ENCODE measurements at regions not wholly inside any gene's neighbourhood (a gene's known extent, or its start where the extent isn't known, plus 50 kb on each side); places are given as distances from the start of the nearest gene placed in this dataset.
A peak's percentile ranks its signal among the peaks of the same experiment; 100 is the strongest.

DNA sequence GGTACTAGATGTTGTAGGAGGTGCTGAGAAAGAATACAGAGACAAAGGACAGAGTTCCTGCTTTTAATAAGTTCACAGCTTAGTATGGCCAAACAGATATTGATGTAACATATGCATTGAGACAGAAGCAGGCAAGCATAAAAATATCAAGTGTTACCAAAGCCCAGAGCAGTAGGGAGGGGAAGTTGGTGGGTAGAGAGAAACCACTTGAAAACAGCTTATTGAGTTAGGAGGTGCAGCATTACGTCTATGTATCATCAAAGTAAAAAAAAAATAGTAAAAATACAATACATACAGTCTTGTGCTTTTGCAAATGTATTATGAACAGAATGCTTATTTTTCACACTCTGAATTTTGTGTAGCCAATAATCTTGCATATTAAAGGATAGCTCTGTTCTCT lies 441.8 kb upstream of the SGCD start:
- intact Hi-C loops (cut with DNase I), result no loop called here
- Histone ChIP-seq H3K9ac (ENCODE audit: low read length in 3 of 3) (no peak overlapping the region), H3K4me1 (ENCODE audit: control insufficient read depth in 2 of 3, insufficient read depth in 2 of 3, low read depth in 1 of 3, low read length in 3 of 3) (no peaks in the 10 kb centered on the region), H3K9me3 (ENCODE audit: control insufficient read depth in 2 of 3, insufficient read depth in 1 of 3, low read length in 3 of 3) (peaks cover 0 to 5% (median 0%) of the 10 kb centered on the region in 3 donors), H3K4me3 (ENCODE audit: low read length in 3 of 3) (no peak overlapping the region), H3K27ac (ENCODE audit: low read depth in 2 of 2, low read length in 2 of 2) (no peak overlapping the region), H3K36me3 (ENCODE audit: control insufficient read depth in 2 of 3, insufficient read depth in 3 of 3, low read length in 3 of 3) (no peaks in the 10 kb centered on the region), H3K27me3 (ENCODE audit: control insufficient read depth, insufficient read depth, low read length) (no peaks in the 10 kb centered on the region)
- TF ChIP-seq, protein P1, sequence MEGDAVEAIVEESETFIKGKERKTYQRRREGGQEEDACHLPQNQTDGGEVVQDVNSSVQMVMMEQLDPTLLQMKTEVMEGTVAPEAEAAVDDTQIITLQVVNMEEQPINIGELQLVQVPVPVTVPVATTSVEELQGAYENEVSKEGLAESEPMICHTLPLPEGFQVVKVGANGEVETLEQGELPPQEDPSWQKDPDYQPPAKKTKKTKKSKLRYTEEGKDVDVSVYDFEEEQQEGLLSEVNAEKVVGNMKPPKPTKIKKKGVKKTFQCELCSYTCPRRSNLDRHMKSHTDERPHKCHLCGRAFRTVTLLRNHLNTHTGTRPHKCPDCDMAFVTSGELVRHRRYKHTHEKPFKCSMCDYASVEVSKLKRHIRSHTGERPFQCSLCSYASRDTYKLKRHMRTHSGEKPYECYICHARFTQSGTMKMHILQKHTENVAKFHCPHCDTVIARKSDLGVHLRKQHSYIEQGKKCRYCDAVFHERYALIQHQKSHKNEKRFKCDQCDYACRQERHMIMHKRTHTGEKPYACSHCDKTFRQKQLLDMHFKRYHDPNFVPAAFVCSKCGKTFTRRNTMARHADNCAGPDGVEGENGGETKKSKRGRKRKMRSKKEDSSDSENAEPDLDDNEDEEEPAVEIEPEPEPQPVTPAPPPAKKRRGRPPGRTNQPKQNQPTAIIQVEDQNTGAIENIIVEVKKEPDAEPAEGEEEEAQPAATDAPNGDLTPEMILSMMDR (IDR thresholded peaks at IDR 0.05; ENCODE audit: borderline replicate concordance, extremely low read depth, insufficient read depth), result no peak
- no peak for FAIRE-seq
- no peak for DNase-seq

GRCh38 chr5:155886311-155887031 lies 440.5 kb upstream of the SGCD start:
- H3K9me3 ChIP-seq (ENCODE audit: control insufficient read depth in 2 of 3, insufficient read depth in 1 of 3, low read length in 3 of 3), result peaks cover 0 to 5% (median 0%) of the 10 kb centered on the region in 3 donors
- no peaks in the 10 kb centered on the region for H3K27me3 ChIP-seq (ENCODE audit: control insufficient read depth, insufficient read depth, low read length)
- intact Hi-C loops (cut with DNase I), result no loop called here
- FAIRE-seq (no peak), DNase-seq (peak in 1 of 5 donors; percentile 44)
- H3K27ac ChIP-seq (ENCODE audit: low read depth in 2 of 2, low read length in 2 of 2), result no peak overlapping the region
- no peak overlapping the region for H3K9ac ChIP-seq (ENCODE audit: low read length in 3 of 3)
- TF ChIP-seq, protein P1 (IDR thresholded peaks at IDR 0.05; ENCODE audit: borderline replicate concordance, extremely low read depth, insufficient read depth), result no peak
- no peaks in the 10 kb centered on the region for H3K4me1 ChIP-seq (ENCODE audit: control insufficient read depth in 2 of 3, insufficient read depth in 2 of 3, low read depth in 1 of 3, low read length in 3 of 3)
- no peaks in the 10 kb centered on the region for H3K36me3 ChIP-seq (ENCODE audit: control insufficient read depth in 2 of 3, insufficient read depth in 3 of 3, low read length in 3 of 3)
- no peak overlapping the region for H3K4me3 ChIP-seq (ENCODE audit: low read length in 3 of 3)

DNA sequence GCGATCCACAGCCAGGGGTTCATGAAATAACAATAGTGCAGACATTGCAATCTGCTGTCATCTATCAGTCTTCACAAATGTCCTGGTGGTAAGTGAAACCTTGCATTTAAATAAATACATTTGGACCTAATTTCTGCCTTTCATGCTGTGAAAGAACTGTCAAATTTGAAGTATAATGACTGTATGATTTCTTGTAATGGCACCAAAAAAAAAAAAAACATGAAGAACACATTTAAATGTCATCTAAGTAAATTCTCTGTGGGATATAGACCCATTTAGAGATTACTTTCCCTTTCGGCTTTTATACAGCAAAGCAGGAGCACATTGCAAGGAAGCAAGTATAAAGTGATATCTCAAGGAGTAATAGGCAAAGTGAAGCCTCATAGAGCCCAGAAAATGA lies 431.5 kb upstream of the SGCD start:
- no peaks in the 10 kb centered on the region for H3K4me1 ChIP-seq (ENCODE audit: control insufficient read depth in 2 of 3, insufficient read depth in 2 of 3, low read depth in 1 of 3, low read length in 3 of 3)
- H3K4me3 ChIP-seq (ENCODE audit: low read length in 3 of 3), result no peak overlapping the region
- FAIRE-seq, result no peak
- TF ChIP-seq, protein P1 (IDR thresholded peaks at IDR 0.05; ENCODE audit: borderline replicate concordance, extremely low read depth, insufficient read depth), result no peak
- no peaks in the 10 kb centered on the region for H3K27me3 ChIP-seq (ENCODE audit: control insufficient read depth, insufficient read depth, low read length)
- H3K9ac ChIP-seq (ENCODE audit: low read length in 3 of 3), result no peak overlapping the region
- DNase-seq, result no peak
- H3K9me3 ChIP-seq (ENCODE audit: control insufficient read depth in 2 of 3, insufficient read depth in 1 of 3, low read length in 3 of 3), result no peaks in the 10 kb centered on the region
- H3K36me3 ChIP-seq (ENCODE audit: control insufficient read depth in 2 of 3, insufficient read depth in 3 of 3, low read length in 3 of 3), result no peaks in the 10 kb centered on the region
- no peak overlapping the region for H3K27ac ChIP-seq (ENCODE audit: low read depth in 2 of 2, low read length in 2 of 2)
- intact Hi-C loops (cut with DNase I), result no loop called here

- no peak overlapping the region for H3K4me3 ChIP-seq (ENCODE audit: low read length in 3 of 3)
- DNase-seq (no peak), FAIRE-seq (no peak)
- no peaks in the 10 kb centered on the region for H3K36me3 ChIP-seq (ENCODE audit: control insufficient read depth in 2 of 3, insufficient read depth in 3 of 3, low read length in 3 of 3)
- no peak overlapping the region for H3K9ac ChIP-seq (ENCODE audit: low read length in 3 of 3)
- no peaks in the 10 kb centered on the region for H3K27me3 ChIP-seq (ENCODE audit: control insufficient read depth, insufficient read depth, low read length)
- H3K4me1 ChIP-seq (ENCODE audit: control insufficient read depth in 2 of 3, insufficient read depth in 2 of 3, low read depth in 1 of 3, low read length in 3 of 3), result no peaks in the 10 kb centered on the region
- H3K9me3 ChIP-seq (ENCODE audit: control insufficient read depth in 2 of 3, insufficient read depth in 1 of 3, low read length in 3 of 3), result no peaks in the 10 kb centered on the region
- TF ChIP-seq, protein P1 (IDR thresholded peaks at IDR 0.05; ENCODE audit: borderline replicate concordance, extremely low read depth, insufficient read depth), result no peak
- no peak overlapping the region for H3K27ac ChIP-seq (ENCODE audit: low read depth in 2 of 2, low read length in 2 of 2)
- intact Hi-C loops (cut with DNase I), result no loop called here
These were observed 429.2 kb upstream of the SGCD start for GRCh38 chr5:155897761-155898160.

All from kidney (tissue), 13 donors.